Fibroblast of gingiva (primary cell): ENCODE measurements at regions not wholly inside any gene's neighbourhood (a gene's known extent, or its start where the extent isn't known, plus 50 kb on each side); places are given as distances from the start of the nearest gene placed in this dataset.

Experiments used
- DNase-seq: peaks from one replicate; pipeline ENCODE4 v3.0.0-alpha.2; 2011; ENCODE audit warnings: low read depth

DNA sequence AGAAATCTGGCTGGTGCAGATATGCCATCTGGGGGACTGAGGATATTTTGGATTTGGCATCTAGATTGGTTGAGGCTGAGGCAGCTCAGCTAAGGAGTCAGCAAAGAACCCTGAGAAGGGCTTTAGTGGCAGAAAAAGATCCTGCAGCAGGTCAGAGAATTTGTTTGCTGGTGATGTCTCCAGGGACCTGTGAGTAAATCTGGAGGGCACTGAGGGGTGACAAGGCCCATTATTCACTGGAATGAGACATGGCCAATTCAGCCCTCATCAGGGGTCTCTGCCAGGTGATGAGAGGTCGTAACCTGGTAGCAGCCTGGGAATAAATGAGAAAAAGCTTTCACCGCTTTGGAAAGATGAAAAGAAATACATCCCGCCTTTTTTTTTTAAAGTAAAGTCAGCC is 118.3 kb upstream of the FBXL4 start:
- DNase-seq: no peak

DNA sequence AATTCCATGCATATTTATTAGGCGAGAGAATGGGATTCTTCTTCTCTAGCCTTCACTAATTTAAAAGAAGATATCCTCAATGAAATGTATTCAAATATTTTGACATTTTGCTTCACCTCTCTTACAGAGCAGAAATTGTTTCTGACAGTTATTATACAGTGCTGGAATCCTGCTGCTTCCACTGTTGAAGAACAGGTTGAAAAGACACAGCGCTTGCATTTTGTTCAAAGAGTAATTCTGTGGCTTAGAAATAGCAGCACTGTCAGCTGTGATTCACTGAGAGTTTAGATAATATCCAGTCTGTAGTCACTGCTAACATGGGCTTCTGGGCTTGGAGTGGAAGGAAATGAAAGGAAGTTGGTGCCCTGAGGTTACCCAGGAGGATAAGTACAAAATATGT is 117.1 kb upstream of the FBXL4 start:
- no peak for DNase-seq

DNA sequence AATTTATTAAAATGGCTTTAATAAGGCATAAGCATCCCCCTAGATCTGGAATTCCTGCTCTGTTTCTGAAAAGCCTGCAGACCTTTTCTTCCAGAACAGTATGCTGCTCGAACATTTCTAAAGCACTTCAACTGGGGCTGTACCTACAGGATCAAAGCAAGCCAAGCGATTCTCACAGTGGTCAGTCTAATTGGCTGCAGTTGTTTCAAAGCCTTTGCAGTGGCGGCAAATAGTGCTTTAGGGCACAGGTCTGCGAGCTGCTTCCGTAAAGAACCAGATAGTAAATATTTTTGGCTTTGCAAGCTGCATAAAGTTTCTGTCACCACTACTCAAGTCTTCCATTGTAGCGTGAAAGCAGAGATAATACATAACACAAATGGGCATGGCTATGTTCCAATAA is 88.9 kb upstream of the FBXL4 start:
- DNase-seq: no peak

DNA sequence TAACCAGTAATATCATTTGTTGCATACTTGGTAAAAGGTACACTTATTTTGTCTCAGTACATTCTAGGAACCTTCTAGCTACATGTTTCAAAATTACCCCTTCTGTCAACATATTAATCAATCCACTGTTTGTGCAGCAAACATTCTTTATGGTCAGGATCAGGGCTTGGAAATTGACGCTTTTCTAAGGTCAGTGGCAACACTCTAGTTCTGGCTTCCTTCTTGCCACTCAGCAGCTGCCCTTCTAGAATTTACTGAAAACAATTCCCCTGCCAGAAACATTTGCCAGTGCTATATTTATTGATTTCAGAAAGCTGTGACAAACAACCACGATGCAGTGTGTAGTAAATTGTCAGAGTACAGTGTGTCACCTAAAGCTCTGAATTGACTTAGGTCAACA is 84.7 kb upstream of the FBXL4 start:
- DNase-seq: no peak

DNA sequence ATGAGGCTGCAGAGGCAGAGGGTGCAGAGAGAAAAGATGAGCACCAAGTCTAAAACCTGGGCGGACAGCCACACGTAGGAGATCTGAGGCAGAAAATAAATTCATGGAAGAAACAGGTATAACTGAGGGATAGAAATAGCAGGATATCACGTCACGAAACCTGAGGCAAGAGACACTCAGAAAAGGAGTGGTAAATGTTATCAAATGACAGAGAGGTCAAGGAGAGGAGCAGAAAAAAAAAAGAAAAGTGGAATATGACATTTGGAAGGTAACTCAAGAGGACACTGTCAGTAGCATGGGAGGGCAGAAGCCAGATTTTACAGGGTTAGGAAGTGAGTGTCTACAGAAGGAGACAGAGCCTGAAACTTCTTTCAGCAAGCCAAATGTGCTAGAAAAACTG is 84.2 kb upstream of the FBXL4 start:
- DNase-seq: no peak

DNA sequence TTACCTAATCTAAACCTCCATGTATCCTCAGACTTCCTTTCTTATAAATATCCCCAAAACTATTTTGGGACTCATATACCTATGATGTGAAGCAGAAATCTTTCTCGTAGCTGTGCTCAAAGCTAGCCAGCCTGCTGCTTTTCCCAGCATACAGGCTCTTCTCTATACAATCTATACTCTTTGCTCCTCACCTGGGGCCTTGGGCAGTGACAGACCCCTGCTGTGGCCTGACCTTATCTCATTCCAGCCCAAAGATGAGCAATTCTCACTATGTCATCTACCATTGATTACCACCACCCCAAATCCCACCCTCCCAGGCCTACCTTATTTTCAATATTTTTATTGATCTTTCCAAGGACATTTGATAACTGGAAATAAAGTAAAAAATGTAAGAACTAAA is 83.2 kb upstream of the FBXL4 start:
- DNase-seq: no peak

DNA sequence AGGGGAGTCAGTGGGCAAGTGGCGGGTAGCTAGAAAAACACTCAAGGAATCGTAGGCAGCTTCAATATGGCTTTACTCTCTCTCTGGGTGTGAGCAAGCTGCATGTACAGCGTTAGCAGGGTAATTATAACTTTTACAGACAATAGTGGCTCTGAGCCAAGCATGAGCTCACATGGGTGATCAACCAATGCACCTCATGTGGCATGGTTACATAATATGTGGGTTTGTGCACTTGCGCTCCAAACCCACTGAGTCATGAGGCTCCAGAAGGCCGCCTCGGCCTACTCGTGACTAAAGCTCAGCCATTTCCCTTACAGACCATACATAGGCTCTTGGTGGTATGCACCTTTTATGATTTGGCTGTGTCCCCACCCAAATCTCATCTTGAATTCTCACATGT is 78.4 kb upstream of the FBXL4 start:
- DNase-seq: no peak

DNA sequence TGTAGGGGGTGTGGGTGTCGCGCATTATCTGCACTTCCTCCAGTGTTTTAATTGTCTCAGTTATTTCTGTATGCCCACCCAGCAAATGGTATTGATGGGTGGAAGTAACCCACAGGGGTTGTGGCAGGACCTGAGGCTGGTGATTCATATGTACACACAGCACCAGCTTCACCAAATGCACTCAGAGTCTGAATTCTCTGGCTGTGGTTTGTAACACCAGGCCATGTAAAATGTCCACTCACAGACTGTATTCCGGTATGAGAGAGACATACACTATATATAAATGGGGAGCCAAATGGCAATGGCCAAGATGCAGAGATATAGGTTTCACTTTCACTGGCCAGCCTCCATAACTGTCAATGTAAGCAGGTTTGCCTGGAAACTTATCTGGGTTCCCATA is 76.3 kb upstream of the FBXL4 start:
- no peak for DNase-seq

DNA sequence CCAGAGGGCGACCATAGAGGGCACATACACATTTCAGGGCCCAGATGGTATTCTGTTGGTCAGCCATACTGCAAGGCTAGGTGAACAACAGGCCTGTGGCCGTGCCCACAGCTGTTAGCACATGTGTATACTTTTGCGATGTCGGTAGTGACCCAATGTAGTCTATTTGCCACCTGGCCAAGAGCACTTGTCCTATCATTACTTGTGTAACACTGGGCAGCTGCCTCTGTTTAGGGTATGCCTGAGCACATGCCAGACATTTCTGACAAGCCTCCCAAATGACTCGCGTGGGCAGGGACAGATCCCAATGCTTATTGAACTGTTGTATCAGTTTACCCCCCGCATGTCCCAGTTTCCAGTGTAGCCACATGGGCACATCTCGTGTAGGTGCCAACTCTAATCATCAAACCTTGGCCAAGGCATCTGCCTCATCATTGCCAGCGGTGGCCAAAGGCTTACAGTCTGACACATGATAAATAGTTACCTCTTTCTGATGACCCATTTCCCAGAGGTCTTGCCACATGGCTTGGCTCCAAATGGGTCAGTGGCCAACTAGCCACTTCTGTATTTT is 74.4 kb upstream of the FBXL4 start:
- DNase-seq: no peak

DNA sequence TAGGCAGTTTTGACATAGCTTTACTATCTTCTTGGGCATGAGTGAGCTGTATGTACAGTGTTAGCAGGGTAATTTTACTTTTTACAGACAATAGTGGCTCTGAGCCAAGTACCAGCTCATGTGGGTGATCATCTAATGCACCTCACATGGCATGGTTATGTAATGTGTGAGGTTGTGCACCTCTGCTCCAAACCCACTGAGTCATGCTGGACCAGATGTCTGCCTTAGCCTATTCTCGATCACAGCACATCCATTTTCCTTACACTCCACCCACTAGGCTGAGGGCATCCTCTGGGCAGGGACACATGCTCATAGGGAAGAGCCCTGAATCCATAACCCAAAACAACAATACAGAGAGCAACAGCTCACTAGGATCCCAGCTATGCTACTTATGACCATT is 71.6 kb upstream of the FBXL4 start:
- DNase-seq: no peak

DNA sequence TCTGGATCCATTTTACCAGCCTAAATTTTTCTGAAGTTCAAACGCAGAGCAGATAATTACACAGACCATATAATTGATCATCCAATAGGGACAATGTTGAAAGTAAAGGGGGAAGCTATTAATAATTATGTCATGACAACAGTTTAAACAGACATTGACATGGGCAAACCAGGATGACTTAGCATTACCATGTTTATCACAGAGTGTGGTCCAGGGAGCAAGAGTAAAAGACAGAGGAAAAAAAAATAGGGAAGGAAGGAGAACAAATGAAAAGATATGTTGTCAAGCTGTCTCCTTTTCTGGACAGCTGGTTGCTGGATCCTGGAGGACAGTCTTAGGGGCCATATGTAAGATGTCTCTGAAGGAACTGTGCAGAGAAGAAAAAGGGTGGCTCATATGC is 69.4 kb upstream of the FBXL4 start:
- DNase-seq: no peak

DNA sequence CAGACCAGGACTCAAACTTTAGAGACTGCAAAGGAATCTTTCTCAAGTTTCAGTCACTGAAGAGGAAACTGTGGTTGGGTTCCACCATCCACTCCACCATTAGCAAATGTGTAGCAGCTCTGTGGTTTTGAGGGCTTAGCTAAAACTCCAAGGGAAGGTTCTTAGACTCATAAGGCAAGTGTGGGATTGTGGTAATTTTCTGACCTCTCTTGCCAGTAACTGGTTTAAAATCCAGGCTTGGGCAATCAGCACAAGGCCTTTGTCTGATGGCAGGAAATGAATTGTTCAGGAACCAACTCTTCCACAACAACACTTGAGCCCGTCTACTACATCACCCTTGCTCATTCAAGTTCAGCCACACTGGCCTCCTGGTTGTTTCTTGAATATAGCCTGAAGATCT is 68.6 kb upstream of the FBXL4 start:
- DNase-seq: no peak

DNA sequence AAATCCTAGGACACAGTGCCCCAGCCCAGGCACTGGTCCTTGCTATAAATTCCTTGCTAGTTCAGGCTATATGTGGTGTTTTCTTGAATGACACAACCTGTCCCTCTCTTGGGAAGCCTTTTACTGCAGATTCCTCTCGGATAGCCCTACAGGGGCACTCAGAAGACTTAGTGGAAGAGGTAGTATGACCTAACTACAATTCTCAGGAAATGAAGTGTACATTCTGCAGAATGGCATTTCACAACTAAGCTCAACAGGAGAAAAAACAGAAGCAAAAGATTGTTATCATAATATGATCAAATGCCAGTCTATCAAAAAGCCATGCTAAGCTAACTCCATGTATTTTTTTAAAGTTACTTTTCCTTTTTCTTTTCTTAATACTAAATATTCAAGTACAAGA is 66.3 kb upstream of the FBXL4 start:
- DNase-seq: no peak

DNA sequence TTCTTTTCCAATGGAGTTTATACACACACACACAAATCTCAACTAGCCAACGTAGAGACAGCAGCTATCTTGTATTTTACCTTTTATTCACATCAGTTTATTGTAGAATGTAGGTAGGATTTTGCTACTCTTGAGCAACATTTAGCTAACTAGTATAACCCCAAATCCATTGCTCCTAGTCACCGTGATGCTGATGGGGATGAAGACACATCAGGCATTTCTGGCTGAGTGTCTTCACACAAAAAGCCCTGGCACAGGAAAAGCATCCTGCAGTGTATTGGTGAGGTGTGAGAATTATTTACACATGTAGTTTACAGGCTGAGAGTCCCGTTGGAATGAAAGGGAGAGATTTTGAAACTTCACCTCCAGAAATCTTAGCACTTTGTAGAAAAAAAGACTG is 65.9 kb upstream of the FBXL4 start:
- no peak for DNase-seq

DNA sequence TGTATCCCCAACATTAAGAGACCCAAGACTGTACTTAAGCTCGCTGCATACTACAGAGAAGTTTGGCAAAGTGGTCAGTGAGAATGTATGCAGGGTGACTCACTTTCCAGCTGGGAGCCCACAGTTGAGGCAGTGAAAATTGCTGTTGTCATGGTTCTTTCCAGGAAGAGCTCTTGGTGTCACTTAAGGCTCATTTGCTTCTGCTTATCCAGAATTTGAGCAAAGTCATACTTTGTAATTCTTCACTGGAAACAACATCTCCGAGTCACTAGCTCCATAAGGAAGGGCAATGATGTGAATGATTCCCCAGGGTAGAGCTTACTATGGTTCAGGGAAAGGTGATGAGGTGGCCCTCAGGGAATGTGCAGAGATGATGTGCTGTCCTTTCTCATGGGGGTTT is 65.4 kb upstream of the FBXL4 start:
- peak; percentile 10 for DNase-seq

DNA sequence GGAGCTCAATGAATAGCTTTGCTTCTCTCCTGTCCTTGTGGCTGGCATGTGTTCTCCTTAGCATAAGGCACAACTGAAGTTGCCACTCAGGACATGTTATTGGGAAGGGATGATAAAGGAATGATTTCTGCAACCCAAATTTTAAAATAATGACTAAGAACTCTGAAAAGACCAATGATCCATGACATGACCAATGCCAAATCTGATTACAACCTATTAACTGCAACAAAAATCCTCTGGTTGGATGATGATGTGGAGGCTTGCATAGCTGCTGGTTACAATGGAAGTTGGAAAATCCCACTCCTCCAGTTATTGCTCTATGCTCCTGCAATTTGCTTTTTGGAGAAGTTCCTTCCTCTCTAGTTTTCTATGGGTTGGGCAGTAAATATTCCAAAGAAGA is 63.4 kb upstream of the FBXL4 start:
- DNase-seq: no peak

DNA sequence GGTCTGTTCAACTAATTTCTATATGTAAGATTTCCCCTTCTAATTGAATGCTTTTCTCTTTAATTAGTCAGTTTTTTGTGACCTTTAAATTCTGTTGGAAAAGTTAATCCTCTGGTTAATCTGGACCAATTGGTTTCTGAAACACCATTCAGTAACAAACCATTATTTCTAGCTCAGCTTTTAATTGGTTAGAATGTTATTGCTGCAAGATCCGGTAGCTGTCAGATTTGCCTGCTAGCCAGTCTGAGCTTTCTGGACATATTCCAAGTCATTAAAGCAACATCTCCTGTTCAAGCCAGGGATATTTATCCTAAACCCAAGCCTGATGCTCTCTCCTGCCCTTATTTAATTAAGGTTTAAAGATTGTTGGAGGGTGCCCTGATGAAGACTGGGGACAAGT is 55.1 kb upstream of the FBXL4 start:
- no peak for DNase-seq

DNA sequence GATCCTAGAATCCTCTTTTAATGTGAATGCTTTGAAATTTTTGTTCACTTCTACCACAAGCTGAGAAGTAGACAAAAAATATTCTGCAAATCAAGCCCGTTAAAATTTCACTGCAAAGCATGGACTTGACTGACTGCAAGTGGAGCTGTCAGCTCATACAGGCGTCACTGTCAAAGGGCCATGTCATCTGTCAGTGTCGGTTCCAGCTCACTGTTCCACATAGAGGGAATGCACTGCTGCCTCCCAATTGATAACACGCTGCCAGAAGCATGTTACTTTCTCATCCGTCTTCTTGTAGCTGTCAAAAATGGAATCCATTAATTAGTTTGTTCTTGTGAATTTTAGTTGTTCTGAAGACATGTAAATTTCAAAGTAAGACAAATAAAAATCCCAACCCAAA is 50.4 kb upstream of the FBXL4 start:
- no peak for DNase-seq
